GM23338 (cell line): ENCODE measurements at regions not wholly inside any gene's neighbourhood (a gene's known extent, or its start where the extent isn't known, plus 50 kb on each side); places are given as distances from the start of the nearest gene placed in this dataset.

ENCODE experiments used
- ATAC-seq: fragments of 200-7000 bp; cut with Tn5 transposase; 3 replicates; pipeline ENCODE4 v1.9.1; 2020
- DNase-seq: peaks from one replicate; pipeline ENCODE4 v3.0.0-alpha.2; 2015; ENCODE audit warnings: low spot score
- H2AFZ ChIP-seq: fragments of 200-600 bp; sonication (generic); 2 replicates; pipeline ENCODE4 v1.8.0; 2016; ENCODE audit warnings: antibody characterized with exemption, mild to moderate bottlenecking, moderate library complexity
- H3F3A ChIP-seq: fragments of 200-600 bp; sonication (generic); replicated peaks from 2 replicates; pipeline ENCODE4 v1.8.0; 2017; ENCODE audit warnings: antibody characterized with exemption, mixed run types, low read depth
- H3K27ac ChIP-seq: fragments of 200-600 bp; sonication (generic); 2 replicates; pipeline ENCODE4 v1.6.1; 2016; ENCODE audit warnings: low read depth
- H3K27me3 ChIP-seq: fragments of 200-600 bp; sonication (generic); 2 replicates; pipeline ENCODE4 v1.8.0; 2016; ENCODE audit warnings: mild to moderate bottlenecking, mixed run types, moderate library complexity; ENCODE audit not compliant: insufficient read depth
- H3K36me3 ChIP-seq: fragments of 200-600 bp; sonication (generic); 2 replicates; pipeline ENCODE4 v1.8.0; 2016; ENCODE audit warnings: mild to moderate bottlenecking; ENCODE audit not compliant: insufficient read depth
- H3K4me1 ChIP-seq: fragments of 200-600 bp; sonication (generic); 2 replicates; pipeline ENCODE4 v1.8.0; 2016; ENCODE audit warnings: mild to moderate bottlenecking, moderate library complexity; ENCODE audit not compliant: insufficient read depth
- H3K4me2 ChIP-seq: fragments of 200-600 bp; sonication (generic); 2 replicates; pipeline ENCODE4 v1.7.1; 2017; ENCODE audit warnings: mixed run types
- H3K4me3 ChIP-seq: fragments of 200-600 bp; sonication (generic); 2 replicates; pipeline ENCODE4 v1.6.1; 2016; ENCODE audit warnings: mixed run types
- H3K79me2 ChIP-seq: fragments of 200-600 bp; sonication (generic); replicated peaks from 2 replicates; pipeline ENCODE4 v1.8.0; 2017; ENCODE audit warnings: mild to moderate bottlenecking; ENCODE audit not compliant: insufficient read depth
- H3K9me2 ChIP-seq: fragments of 200-600 bp; sonication (generic); 2 replicates; pipeline ENCODE4 v1.8.0; 2017; ENCODE audit not compliant: insufficient read depth
- H4K20me1 ChIP-seq: fragments of 200-600 bp; sonication (generic); replicated peaks from 2 replicates; pipeline ENCODE4 v1.8.0; 2017; ENCODE audit warnings: mild to moderate bottlenecking; ENCODE audit not compliant: insufficient read depth
- H3K27ac Mint-ChIP-seq: 2 replicates; pipeline ENCODE4 v1.8.0; 2020; ENCODE audit warnings: inconsistent platforms, mild to moderate bottlenecking, moderate library complexity, mixed read lengths
- H3K27me3 Mint-ChIP-seq: 3 replicates; pipeline ENCODE4 v1.8.0; 2022; ENCODE audit warnings: low read depth, mild to moderate bottlenecking, moderate library complexity, mixed read lengths, inconsistent platforms; ENCODE audit not compliant: insufficient read depth, poor library complexity
- H3K36me3 Mint-ChIP-seq: 3 replicates; pipeline ENCODE4 v1.8.0; 2021; ENCODE audit warnings: low read depth, mild to moderate bottlenecking, inconsistent platforms, moderate library complexity, mixed read lengths
- H3K4me1 Mint-ChIP-seq: 3 replicates; pipeline ENCODE4 v1.8.0; 2020; ENCODE audit warnings: mild to moderate bottlenecking, inconsistent platforms, mixed read lengths
- H3K4me3 Mint-ChIP-seq: 3 replicates; pipeline ENCODE4 v1.8.0; 2021; ENCODE audit warnings: moderate library complexity, mild to moderate bottlenecking, inconsistent platforms, mixed read lengths
- H3K9me3 Mint-ChIP-seq: 3 replicates; pipeline ENCODE4 v1.8.0; 2020; ENCODE audit warnings: moderate library complexity, mild to moderate bottlenecking, inconsistent platforms, mixed read lengths
- CREB1 ChIP-seq: fragments of 250-450 bp; sonication (Bioruptor Pico); IDR thresholded peaks from 2 replicates; pipeline ENCODE4 v1.5.0; 2020; ENCODE audit warnings: low read depth, mild to moderate bottlenecking, moderate library complexity
- CTCF ChIP-seq, 2 experiments: fragments of 200-600 bp in 1 of 2; sonication (generic) in 1 of 2; conservative IDR thresholded peaks; 2 replicates each; pipeline versions ENCODE4 v1.5.1 to v1.6.1; 2016 to 2017; ENCODE audit warnings: antibody characterized with exemption in 2 of 2, low read depth in 2 of 2, mild to moderate bottlenecking in 2 of 2, moderate library complexity in 1 of 2
- ETS1 ChIP-seq: IDR thresholded peaks from 2 replicates; pipeline ENCODE4 v1.6.1; 2016; ENCODE audit warnings: antibody characterized with exemption
- EZH2 ChIP-seq: fragments of 200-600 bp; sonication (generic); IDR thresholded peaks from one replicate; pipeline ENCODE4 v1.8.0; 2017; ENCODE audit warnings: antibody characterized with exemption, mild to moderate bottlenecking, low read depth; ENCODE audit not compliant: unreplicated experiment
- EZH2phosphoT487 ChIP-seq: fragments of 200-600 bp; sonication (generic); IDR thresholded peaks from one replicate; pipeline ENCODE4 v1.8.1; 2018; ENCODE audit warnings: antibody characterized with exemption; ENCODE audit not compliant: unreplicated experiment
- JUNB ChIP-seq: IDR thresholded peaks from one replicate; pipeline ENCODE4 v1.6.1; 2016; ENCODE audit warnings: antibody characterized with exemption; ENCODE audit not compliant: unreplicated experiment
- NANOG ChIP-seq: IDR thresholded peaks from 2 replicates; pipeline ENCODE4 v1.6.1; 2016; ENCODE audit warnings: antibody characterized with exemption, borderline replicate concordance
- POLR2AphosphoS5 ChIP-seq: IDR thresholded peaks from 2 replicates; pipeline ENCODE4 v1.6.1; 2016; ENCODE audit warnings: antibody characterized with exemption, low read depth
- REST ChIP-seq: IDR thresholded peaks from one replicate; pipeline ENCODE4 v1.6.1; 2018; ENCODE audit warnings: antibody characterized with exemption; ENCODE audit not compliant: unreplicated experiment
- STAT1 ChIP-seq: IDR thresholded peaks from one replicate; pipeline ENCODE4 v1.6.1; 2016; ENCODE audit warnings: antibody characterized with exemption; ENCODE audit not compliant: unreplicated experiment
- ZNF114 ChIP-seq: fragments of 250-450 bp; sonication (Bioruptor Pico); IDR thresholded peaks from 2 replicates; pipeline ENCODE4 v1.5.0; 2020; ENCODE audit warnings: mild to moderate bottlenecking, moderate library complexity
- ZNF331 ChIP-seq: fragments of 250-450 bp; sonication (Bioruptor Pico); IDR thresholded peaks from 2 replicates; pipeline ENCODE4 v1.5.0; 2020; ENCODE audit warnings: low read depth, mild to moderate bottlenecking, moderate library complexity
- ZNF462 ChIP-seq: fragments of 250-450 bp; sonication (Bioruptor Pico); IDR thresholded peaks from 2 replicates; pipeline ENCODE4 v1.5.0; 2020; ENCODE audit warnings: mild to moderate bottlenecking, moderate library complexity

- Mint-ChIP-seq H3K4me1 (no peaks in the 10 kb centered on the region), H3K27ac (no peak overlapping the region), H3K36me3 (no peaks in the 10 kb centered on the region), H3K9me3 (no peaks in the 10 kb centered on the region), H3K27me3 (peaks cover 2% of the 10 kb centered on the region), H3K4me3 (no peak overlapping the region)
- DNase-seq (no peak), ATAC-seq (no peak)
- Histone ChIP-seq H3K36me3 (no peaks in the 10 kb centered on the region; the same call in 1 of the 2 replicates), H4K20me1 (no peaks in the 10 kb centered on the region), H3K4me2 (no peak overlapping the region), H3K79me2 (no peaks in the 10 kb centered on the region), H3K4me1 (no peaks in the 10 kb centered on the region), H2AFZ (no peak overlapping the region), H3K4me3 (no peak overlapping the region), H3K27ac (no peak overlapping the region), H3K27me3 (no peaks in the 10 kb centered on the region), H3K9me2 (peaks cover 1% of the 10 kb centered on the region; the same call in 1 of the 2 replicates), H3F3A (no peaks in the 10 kb centered on the region)
- no peak for TF ChIP-seq CTCF (conservative IDR thresholded peaks at IDR 0.05; ENCODE audit: low read depth in 2 of 2)
- no peak for TF ChIP-seq REST
- TF ChIP-seq ZNF114 (CRISPR knock-in tag), result no peak
- TF ChIP-seq ETS1, result no peak
- TF ChIP-seq POLR2AphosphoS5, result no peak
- no peak for TF ChIP-seq CREB1
- no peak for TF ChIP-seq STAT1
- no peak for TF ChIP-seq ZNF331 (CRISPR knock-in tag)
- no peak for TF ChIP-seq NANOG
- TF ChIP-seq EZH2, result no peak
- TF ChIP-seq JUNB, result no peak
- no peak for TF ChIP-seq EZH2phosphoT487
- TF ChIP-seq ZNF462 (CRISPR knock-in tag), result no peak
Observed at GRCh38 chr7:118026791-118027190, 153.6 kb upstream of the CTTNBP2 start.
